ENCODE measurements at regions not wholly inside any gene's neighbourhood (a gene's known extent, or its start where the extent isn't known, plus 50 kb on each side); places are given as distances from the start of the nearest gene placed in this dataset.

DNA sequence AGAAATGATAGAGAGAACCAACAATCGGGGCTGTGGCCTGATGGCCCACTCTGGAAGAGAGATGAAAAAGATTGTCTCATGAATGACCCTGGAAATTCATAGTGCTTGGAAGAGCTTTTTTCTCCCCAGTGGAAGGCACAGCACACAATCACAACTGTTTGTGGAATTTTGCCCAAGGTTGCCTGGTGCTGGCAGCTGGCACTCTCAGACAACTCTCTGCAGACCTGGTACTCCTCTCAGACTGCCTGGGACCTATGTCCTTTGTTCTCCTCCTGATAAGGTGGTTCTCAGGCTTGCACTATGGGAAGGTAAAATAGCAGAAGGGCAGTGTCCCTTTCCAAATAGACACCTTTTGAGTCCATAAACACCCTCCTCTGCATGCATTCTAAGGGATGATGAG lies 144.1 kb upstream of the SEL1L start:
- DNase-seq (ENCODE audit: extremely low spot score in 2 of 2): no peak
- no peaks in the 10 kb centered on the region for H3K27me3 ChIP-seq
- H3K4me3 ChIP-seq: no peak overlapping the region
- no peak overlapping the region for H3K27ac ChIP-seq
- TF ChIP-seq, protein P1, sequence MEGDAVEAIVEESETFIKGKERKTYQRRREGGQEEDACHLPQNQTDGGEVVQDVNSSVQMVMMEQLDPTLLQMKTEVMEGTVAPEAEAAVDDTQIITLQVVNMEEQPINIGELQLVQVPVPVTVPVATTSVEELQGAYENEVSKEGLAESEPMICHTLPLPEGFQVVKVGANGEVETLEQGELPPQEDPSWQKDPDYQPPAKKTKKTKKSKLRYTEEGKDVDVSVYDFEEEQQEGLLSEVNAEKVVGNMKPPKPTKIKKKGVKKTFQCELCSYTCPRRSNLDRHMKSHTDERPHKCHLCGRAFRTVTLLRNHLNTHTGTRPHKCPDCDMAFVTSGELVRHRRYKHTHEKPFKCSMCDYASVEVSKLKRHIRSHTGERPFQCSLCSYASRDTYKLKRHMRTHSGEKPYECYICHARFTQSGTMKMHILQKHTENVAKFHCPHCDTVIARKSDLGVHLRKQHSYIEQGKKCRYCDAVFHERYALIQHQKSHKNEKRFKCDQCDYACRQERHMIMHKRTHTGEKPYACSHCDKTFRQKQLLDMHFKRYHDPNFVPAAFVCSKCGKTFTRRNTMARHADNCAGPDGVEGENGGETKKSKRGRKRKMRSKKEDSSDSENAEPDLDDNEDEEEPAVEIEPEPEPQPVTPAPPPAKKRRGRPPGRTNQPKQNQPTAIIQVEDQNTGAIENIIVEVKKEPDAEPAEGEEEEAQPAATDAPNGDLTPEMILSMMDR (IDR thresholded peaks at IDR 0.05): no peak
- TF ChIP-seq POLR2A (IDR thresholded peaks at IDR 0.05) (no peak), POLR2AphosphoS5 (IDR thresholded peaks at IDR 0.05; ENCODE audit: insufficient read depth in 1 of 2, low read depth in 1 of 2) (no peak)
- no peaks in the 10 kb centered on the region for H3K9me3 ChIP-seq
- H3K36me3 ChIP-seq: no peaks in the 10 kb centered on the region
- intact Hi-C loops (cut with DNase I): no loop called here
- H3K4me1 ChIP-seq: no peaks in the 10 kb centered on the region

- Histone ChIP-seq H3K4me1 (no peaks in the 10 kb centered on the region), H3K27me3 (no peaks in the 10 kb centered on the region), H3K27ac (no peak overlapping the region), H3K9me3 (no peaks in the 10 kb centered on the region), H3K36me3 (no peaks in the 10 kb centered on the region), H3K4me3 (no peak overlapping the region)
- DNase-seq (ENCODE audit: extremely low spot score in 2 of 2): no peak
- TF ChIP-seq, protein P1 (IDR thresholded peaks at IDR 0.05): no peak
- TF ChIP-seq POLR2A (IDR thresholded peaks at IDR 0.05): no peak
- no peak for TF ChIP-seq POLR2AphosphoS5 (IDR thresholded peaks at IDR 0.05; ENCODE audit: insufficient read depth in 1 of 2, low read depth in 1 of 2)
- intact Hi-C loops (cut with DNase I): no loop called here
These were observed 145.6 kb upstream of the SEL1L start for GRCh38 chr14:81679226-81679625.

DNA sequence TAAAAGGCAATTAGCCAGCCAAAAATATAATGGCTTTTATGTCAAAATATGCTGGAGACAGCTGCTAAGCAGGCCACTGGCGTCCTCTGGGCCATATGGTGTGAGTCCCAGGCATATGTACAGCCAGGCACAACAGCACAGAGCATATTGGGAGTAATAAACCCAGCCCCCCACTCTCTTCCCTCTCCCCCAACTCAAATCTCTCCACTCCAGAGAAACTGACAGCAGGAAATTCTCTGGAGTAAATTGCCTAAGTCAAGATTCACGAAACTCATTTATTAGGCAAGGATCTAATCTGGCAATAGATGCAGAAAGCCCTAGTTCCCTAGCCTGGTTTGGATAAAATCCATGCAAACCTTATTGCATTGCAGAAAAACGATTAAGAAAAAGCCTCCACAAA lies 147.9 kb upstream of the SEL1L start:
- Histone ChIP-seq H3K27me3 (no peaks in the 10 kb centered on the region), H3K4me1 (no peaks in the 10 kb centered on the region), H3K4me3 (no peak overlapping the region), H3K36me3 (no peaks in the 10 kb centered on the region), H3K9me3 (no peaks in the 10 kb centered on the region), H3K27ac (no peak overlapping the region)
- no peak for DNase-seq (ENCODE audit: extremely low spot score in 2 of 2)
- intact Hi-C loops (cut with DNase I): no loop called here
- TF ChIP-seq POLR2AphosphoS5 (IDR thresholded peaks at IDR 0.05; ENCODE audit: insufficient read depth in 1 of 2, low read depth in 1 of 2) (no peak), POLR2A (IDR thresholded peaks at IDR 0.05) (no peak)
- TF ChIP-seq, protein P1 (IDR thresholded peaks at IDR 0.05): no peak

DNA sequence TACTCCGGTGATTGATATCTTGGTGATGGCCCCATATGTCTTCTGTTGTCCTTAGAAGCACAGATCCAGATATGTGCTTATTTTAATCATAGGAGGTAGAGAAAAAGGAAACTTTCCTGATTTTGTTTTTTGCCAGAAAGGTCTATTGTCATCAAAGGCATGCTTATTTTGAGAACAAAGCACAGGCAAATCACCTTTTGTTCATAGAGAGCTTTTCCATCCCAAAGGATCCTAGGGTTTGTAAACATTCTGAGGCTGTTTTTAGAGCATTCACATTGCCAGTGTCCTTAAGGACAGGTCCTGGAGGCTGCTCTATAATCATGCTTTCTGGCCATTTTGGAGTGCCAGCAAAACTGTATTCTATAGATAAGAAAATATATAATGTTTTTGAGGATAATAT lies 148.5 kb upstream of the SEL1L start:
- DNase-seq (ENCODE audit: extremely low spot score in 2 of 2): no peak
- Histone ChIP-seq H3K9me3 (no peaks in the 10 kb centered on the region), H3K27me3 (no peaks in the 10 kb centered on the region), H3K4me3 (no peak overlapping the region), H3K27ac (no peak overlapping the region), H3K36me3 (no peaks in the 10 kb centered on the region), H3K4me1 (no peaks in the 10 kb centered on the region)
- intact Hi-C loops (cut with DNase I): no loop called here
- TF ChIP-seq POLR2A (IDR thresholded peaks at IDR 0.05) (no peak), POLR2AphosphoS5 (IDR thresholded peaks at IDR 0.05; ENCODE audit: insufficient read depth in 1 of 2, low read depth in 1 of 2) (no peak)
- TF ChIP-seq, protein P1 (IDR thresholded peaks at IDR 0.05): no peak

- Histone ChIP-seq H3K27me3 (no peaks in the 10 kb centered on the region), H3K27ac (no peak overlapping the region)
These were observed 149.0 kb upstream of the SEL1L start for GRCh38 chr14:81682701-81683100.

More at GRCh38 chr14:81682701-81683100, 149.0 kb upstream of the SEL1L start:
- intact Hi-C loops (cut with DNase I): no loop called here
- H3K4me1 ChIP-seq: no peaks in the 10 kb centered on the region
- H3K36me3 ChIP-seq: no peaks in the 10 kb centered on the region
- no peaks in the 10 kb centered on the region for H3K9me3 ChIP-seq
- no peak overlapping the region for H3K4me3 ChIP-seq
- TF ChIP-seq, protein P1 (IDR thresholded peaks at IDR 0.05): no peak
- TF ChIP-seq POLR2A (IDR thresholded peaks at IDR 0.05) (no peak), POLR2AphosphoS5 (IDR thresholded peaks at IDR 0.05; ENCODE audit: insufficient read depth in 1 of 2, low read depth in 1 of 2) (no peak)
- no peak for DNase-seq (ENCODE audit: extremely low spot score in 2 of 2)

Data from vagina (tissue), 2 donors.